ENCODE measurements at regions not wholly inside any gene's neighbourhood (a gene's known extent, or its start where the extent isn't known, plus 50 kb on each side); places are given as distances from the start of the nearest gene placed in this dataset.

DNA sequence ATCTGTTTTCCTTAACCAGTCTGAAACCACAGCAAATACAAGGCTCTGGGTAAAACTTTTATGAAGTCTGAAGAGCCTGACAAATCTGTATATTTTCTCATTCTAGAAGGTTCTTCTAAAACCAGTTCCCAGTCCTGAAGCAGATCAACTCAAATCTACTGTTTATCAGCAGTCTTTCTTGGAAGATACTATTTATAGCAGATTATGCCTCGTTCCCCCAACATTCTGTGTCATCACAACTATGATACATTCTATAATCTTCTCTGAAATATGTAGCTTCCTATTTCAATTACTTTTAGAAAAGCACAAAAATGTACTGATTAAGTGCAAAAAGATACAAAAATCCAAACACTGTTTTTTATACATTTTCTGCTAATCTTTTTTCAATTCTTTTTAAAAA, 67.5 kb downstream of the NIBAN1 start:
- no peaks in the 10 kb centered on the region for H4K20me1 ChIP-seq (ENCODE audit: insufficient read depth)
- BruUV-seq (replicated peaks) = no TSS peak

More for the DNA sequence above, 67.5 kb downstream of the NIBAN1 start:
- Histone ChIP-seq H3K9ac (ENCODE audit: low read length) (no peak overlapping the region), H3K4me3 (replicated peaks in 1 of 2; ENCODE audit: low read depth in 1 of 2, low read length in 2 of 2) (no peak overlapping the region), H3K27me3 (ENCODE audit: insufficient read depth, low read length) (no peaks in the 10 kb centered on the region), H3K4me2 (ENCODE audit: low read length) (no peak overlapping the region), H3K9me3 (ENCODE audit: control insufficient read depth in 1 of 2, insufficient read depth in 1 of 2, low read depth in 1 of 2, low read length in 2 of 2) (no peaks in the 10 kb centered on the region), H2AFZ (ENCODE audit: low read depth, low read length, poor library complexity, severe bottlenecking) (no peak overlapping the region), H3K79me2 (ENCODE audit: insufficient read depth, low read length) (no peaks in the 10 kb centered on the region), H3K27ac (ENCODE audit: low read depth, low read length) (no peak overlapping the region), H3K36me3 (ENCODE audit: control insufficient read depth in 1 of 2, insufficient read depth in 2 of 2, low read length in 2 of 2) (no peaks in the 10 kb centered on the region), H3K4me1 (ENCODE audit: control insufficient read depth in 1 of 2, insufficient read depth in 2 of 2, low read length in 2 of 2) (no peaks in the 10 kb centered on the region), H3K9me2 (ENCODE audit: insufficient read depth) (no peaks in the 10 kb centered on the region)
- TF ChIP-seq, protein P1, sequence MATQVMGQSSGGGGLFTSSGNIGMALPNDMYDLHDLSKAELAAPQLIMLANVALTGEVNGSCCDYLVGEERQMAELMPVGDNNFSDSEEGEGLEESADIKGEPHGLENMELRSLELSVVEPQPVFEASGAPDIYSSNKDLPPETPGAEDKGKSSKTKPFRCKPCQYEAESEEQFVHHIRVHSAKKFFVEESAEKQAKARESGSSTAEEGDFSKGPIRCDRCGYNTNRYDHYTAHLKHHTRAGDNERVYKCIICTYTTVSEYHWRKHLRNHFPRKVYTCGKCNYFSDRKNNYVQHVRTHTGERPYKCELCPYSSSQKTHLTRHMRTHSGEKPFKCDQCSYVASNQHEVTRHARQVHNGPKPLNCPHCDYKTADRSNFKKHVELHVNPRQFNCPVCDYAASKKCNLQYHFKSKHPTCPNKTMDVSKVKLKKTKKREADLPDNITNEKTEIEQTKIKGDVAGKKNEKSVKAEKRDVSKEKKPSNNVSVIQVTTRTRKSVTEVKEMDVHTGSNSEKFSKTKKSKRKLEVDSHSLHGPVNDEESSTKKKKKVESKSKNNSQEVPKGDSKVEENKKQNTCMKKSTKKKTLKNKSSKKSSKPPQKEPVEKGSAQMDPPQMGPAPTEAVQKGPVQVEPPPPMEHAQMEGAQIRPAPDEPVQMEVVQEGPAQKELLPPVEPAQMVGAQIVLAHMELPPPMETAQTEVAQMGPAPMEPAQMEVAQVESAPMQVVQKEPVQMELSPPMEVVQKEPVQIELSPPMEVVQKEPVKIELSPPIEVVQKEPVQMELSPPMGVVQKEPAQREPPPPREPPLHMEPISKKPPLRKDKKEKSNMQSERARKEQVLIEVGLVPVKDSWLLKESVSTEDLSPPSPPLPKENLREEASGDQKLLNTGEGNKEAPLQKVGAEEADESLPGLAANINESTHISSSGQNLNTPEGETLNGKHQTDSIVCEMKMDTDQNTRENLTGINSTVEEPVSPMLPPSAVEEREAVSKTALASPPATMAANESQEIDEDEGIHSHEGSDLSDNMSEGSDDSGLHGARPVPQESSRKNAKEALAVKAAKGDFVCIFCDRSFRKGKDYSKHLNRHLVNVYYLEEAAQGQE (IDR thresholded peaks at IDR 0.05; ENCODE audit: low read depth) = no peak
- TF ChIP-seq ELF1 (IDR thresholded peaks at IDR 0.05; ENCODE audit: borderline replicate concordance, low read depth) = no peak
- ATAC-seq (no peak), DNase-seq (ENCODE audit: low read depth, low spot score) (no peak)
- ChIA-PET POLR2A (no interaction called here), RAD21 (ENCODE audit: low non-redundant PET in 1 of 2, low total read pairs in 2 of 2, uncharacterized antibody in 2 of 2, unreplicated experiment in 2 of 2) (interaction anchor here in 1 of 2 experiments (0.6 kb wide), 1 partner anchor 225 kb away, joined by 3 read pairs; no protein-coding TSS in a partner anchor), CTCF (no interaction called here)
- intact Hi-C loops (cut with micrococcal nuclease) = no loop called here
